DND-41 (cell line): ENCODE measurements at regions not wholly inside any gene's neighbourhood (a gene's known extent, or its start where the extent isn't known, plus 50 kb on each side); places are given as distances from the start of the nearest gene placed in this dataset.

Experiments used
- ATAC-seq: fragments of 200-7000 bp; cut with Tn5 transposase; 3 replicates; pipeline ENCODE4 v1.9.1; 2021; ENCODE audit warnings: low read depth; ENCODE audit not compliant: insufficient read depth
- DNase-seq: peaks from one replicate; pipeline ENCODE4 v3.0.0-alpha.2; 2020
- H2AFZ ChIP-seq: 2 replicates; pipeline ENCODE4 v1.6.0; 2012; ENCODE audit warnings: low read depth, low read length
- H3K27ac ChIP-seq: 2 replicates; pipeline ENCODE4 v1.5.1; 2012; ENCODE audit warnings: low read length, inconsistent platforms
- H3K27me3 ChIP-seq: fragments of 200-600 bp; sonication (generic); 2 replicates; pipeline ENCODE4 v1.6.0; 2012; ENCODE audit warnings: low read length, mild to moderate bottlenecking, inconsistent platforms; ENCODE audit not compliant: insufficient read depth, poor library complexity
- H3K36me3 ChIP-seq: 2 replicates; pipeline ENCODE4 v1.5.1; 2012; ENCODE audit warnings: low read length, inconsistent platforms; ENCODE audit not compliant: insufficient read depth
- H3K4me1 ChIP-seq: 2 replicates; pipeline ENCODE4 v1.5.1; 2012; ENCODE audit warnings: mild to moderate bottlenecking, low read length; ENCODE audit not compliant: insufficient read depth
- H3K4me2 ChIP-seq: 2 replicates; pipeline ENCODE4 v1.6.0; 2012; ENCODE audit warnings: mild to moderate bottlenecking, moderate library complexity, low read length, inconsistent platforms; ENCODE audit not compliant: insufficient read depth
- H3K4me3 ChIP-seq, 2 experiments: fragments of 200-600 bp in 1 of 2; shearing (Covaris generic) in 1 of 2; 2 replicates each; pipeline ENCODE4 v1.5.1; 2012 to 2016; ENCODE audit warnings: inconsistent platforms in 2 of 2, low read length in 2 of 2, mild to moderate bottlenecking in 2 of 2, low read depth in 1 of 2, moderate library complexity in 1 of 2
- H3K79me2 ChIP-seq: 2 replicates; pipeline ENCODE4 v1.6.0; 2012; ENCODE audit warnings: low read length, inconsistent platforms; ENCODE audit not compliant: insufficient read depth
- H3K9ac ChIP-seq: 2 replicates; pipeline ENCODE4 v1.6.0; 2012; ENCODE audit warnings: low read depth, mild to moderate bottlenecking, inconsistent platforms, low read length, moderate library complexity
- H3K9me3 ChIP-seq: 2 replicates; pipeline ENCODE4 v1.5.1; 2012; ENCODE audit warnings: low read length, moderate library complexity, mild to moderate bottlenecking, inconsistent platforms; ENCODE audit not compliant: insufficient read depth, severe bottlenecking
- H4K20me1 ChIP-seq: 2 replicates; pipeline ENCODE4 v1.6.0; 2012; ENCODE audit warnings: low read length; ENCODE audit not compliant: insufficient read depth
- CTCF ChIP-seq: IDR thresholded peaks from 2 replicates; pipeline ENCODE4 v1.5.1; 2012; ENCODE audit warnings: borderline replicate concordance, low read length, moderate library complexity, mild to moderate bottlenecking; ENCODE audit not compliant: poor library complexity, severe bottlenecking; ENCODE audit errors: extremely low read depth
- EZH2 ChIP-seq: IDR thresholded peaks from 3 replicates; pipeline ENCODE4 v1.6.1; 2012; ENCODE audit warnings: borderline replicate concordance, low read depth, mild to moderate bottlenecking, moderate library complexity, low read length, inconsistent platforms; ENCODE audit not compliant: severe bottlenecking

GRCh38 chr10:46169736-46170135, 117.1 kb upstream of the ANTXRL start:
- no peak for DNase-seq
- no peaks in the 10 kb centered on the region for H3K4me1 ChIP-seq
- no peak for TF ChIP-seq CTCF
- no peak for TF ChIP-seq EZH2
- no peak overlapping the region for H3K4me2 ChIP-seq
- no peaks in the 10 kb centered on the region for H4K20me1 ChIP-seq
- no peak overlapping the region for H3K9ac ChIP-seq
- no peaks in the 10 kb centered on the region for H3K79me2 ChIP-seq
- H3K36me3 ChIP-seq, result no peaks in the 10 kb centered on the region
- H3K9me3 ChIP-seq, result peaks cover 14% of the 10 kb centered on the region
- no peak overlapping the region for H2AFZ ChIP-seq
- no peaks in the 10 kb centered on the region for H3K27me3 ChIP-seq
- ATAC-seq, result no peak
- no peak overlapping the region for H3K4me3 ChIP-seq
- no peak overlapping the region for H3K27ac ChIP-seq

GRCh38 chr10:46170789-46171188, 116.0 kb upstream of the ANTXRL start:
- Histone ChIP-seq H2AFZ (no peak overlapping the region), H3K9ac (no peak overlapping the region), H3K36me3 (no peaks in the 10 kb centered on the region), H3K79me2 (no peaks in the 10 kb centered on the region), H3K4me2 (no peak overlapping the region), H3K27ac (no peak overlapping the region), H3K27me3 (no peaks in the 10 kb centered on the region), H3K9me3 (peaks cover 14% of the 10 kb centered on the region), H4K20me1 (no peaks in the 10 kb centered on the region), H3K4me3 (no peak overlapping the region), H3K4me1 (no peaks in the 10 kb centered on the region)
- DNase-seq (no peak), ATAC-seq (no peak)
- TF ChIP-seq CTCF (no peak), EZH2 (no peak)

GRCh38 chr10:46171661-46172060, 115.1 kb upstream of the ANTXRL start:
- Histone ChIP-seq H3K4me2 (no peak overlapping the region), H2AFZ (no peak overlapping the region), H3K9ac (no peak overlapping the region), H3K9me3 (peaks cover 14% of the 10 kb centered on the region), H4K20me1 (no peaks in the 10 kb centered on the region), H3K27ac (no peak overlapping the region), H3K4me3 (no peak overlapping the region), H3K36me3 (no peaks in the 10 kb centered on the region), H3K27me3 (no peaks in the 10 kb centered on the region), H3K79me2 (no peaks in the 10 kb centered on the region), H3K4me1 (no peaks in the 10 kb centered on the region)
- no peak for DNase-seq
- no peak for ATAC-seq
- TF ChIP-seq CTCF (no peak), EZH2 (no peak)

- peaks cover 7% of the 10 kb centered on the region for H3K9me3 ChIP-seq
- no peak overlapping the region for H3K9ac ChIP-seq
- no peak overlapping the region for H3K4me2 ChIP-seq
- ATAC-seq (no peak), DNase-seq (no peak)
- H3K4me1 ChIP-seq, result no peaks in the 10 kb centered on the region
- no peak overlapping the region for H2AFZ ChIP-seq
- no peaks in the 10 kb centered on the region for H4K20me1 ChIP-seq
- H3K36me3 ChIP-seq, result no peaks in the 10 kb centered on the region
- H3K79me2 ChIP-seq, result no peaks in the 10 kb centered on the region
- H3K27ac ChIP-seq, result no peak overlapping the region
- TF ChIP-seq CTCF (no peak), EZH2 (no peak)
- H3K27me3 ChIP-seq, result no peaks in the 10 kb centered on the region
- no peak overlapping the region for H3K4me3 ChIP-seq
These were observed 111.5 kb upstream of the ANTXRL start for GRCh38 chr10:46175296-46175695.
